NCI-H1417 treated with DMSO at 0.1 percent for 48 hours (cell line): ENCODE measurements at regions not wholly inside any gene's neighbourhood (a gene's known extent, or its start where the extent isn't known, plus 50 kb on each side); places are given as distances from the start of the nearest gene placed in this dataset.
"Not testable (repeated sequence)": the region's sequence is repeated elsewhere in the genome, so short reads cannot be mapped to it uniquely, and the experiment has no call there.

ENCODE experiments used
- DNase-seq: peaks from one replicate; lab custom pipeline; 2025; lab: John Stamatoyannopoulos, UW

DNA sequence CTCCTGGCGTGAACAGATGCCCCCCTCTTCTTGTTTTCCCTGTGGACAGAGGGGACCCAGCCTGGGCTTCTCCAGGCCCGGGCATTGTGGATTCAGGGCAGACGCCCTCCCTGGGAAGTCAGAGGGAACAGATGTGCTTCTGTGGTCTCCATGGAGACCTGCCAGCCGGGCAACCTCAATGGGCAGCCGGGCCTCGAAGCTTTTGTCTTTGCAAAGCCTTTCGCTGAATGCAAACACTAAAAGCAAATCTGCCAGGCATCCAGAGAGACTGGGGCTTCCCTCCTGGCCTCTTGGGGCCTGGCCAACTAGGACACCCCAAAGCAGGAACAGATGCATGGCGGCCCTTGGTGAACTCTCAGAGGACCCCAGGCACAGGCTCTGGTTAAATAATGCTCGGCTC, 370.0 kb upstream of the SULF2 start:
- no peak for DNase-seq

DNA sequence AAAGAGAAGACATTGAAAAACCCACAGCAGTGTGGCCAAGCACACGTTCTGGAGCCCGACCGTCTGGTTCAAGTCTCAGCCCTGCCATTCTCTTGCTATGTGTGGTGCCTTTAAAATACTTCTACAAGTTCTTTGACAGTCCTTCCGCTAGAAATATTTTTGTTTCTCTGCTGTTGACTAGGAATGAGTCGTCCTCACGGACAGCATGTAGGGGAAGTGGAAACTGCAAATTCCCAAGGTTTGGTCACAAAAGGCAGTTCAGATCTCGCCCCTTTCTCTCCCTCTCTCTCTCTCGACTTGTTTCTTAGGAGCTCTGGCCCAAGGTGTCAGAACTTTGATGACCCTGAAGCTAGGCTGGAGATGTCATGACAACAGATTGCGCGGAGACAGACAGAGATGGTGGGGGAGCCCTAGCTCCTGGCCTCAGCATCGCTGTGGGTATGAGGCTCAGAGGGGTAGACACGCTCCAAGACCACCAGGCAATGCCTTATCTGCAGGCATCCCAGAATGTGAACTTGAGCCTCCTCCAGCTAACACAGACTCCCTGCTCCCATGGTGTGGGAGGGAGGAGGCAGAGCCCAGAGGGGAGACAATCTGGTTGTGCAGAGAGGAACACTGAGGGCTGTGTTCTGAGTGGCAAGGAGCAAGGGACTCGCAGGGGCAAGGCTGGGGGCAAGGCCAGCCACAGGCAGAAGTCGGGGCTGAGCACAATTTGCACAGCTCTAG, 368.9 kb upstream of the SULF2 start:
- DNase-seq: no peak

- DNase-seq: no peak
Observed at GRCh38 chr20:48153523-48153922, 368.2 kb upstream of the SULF2 start.

DNA sequence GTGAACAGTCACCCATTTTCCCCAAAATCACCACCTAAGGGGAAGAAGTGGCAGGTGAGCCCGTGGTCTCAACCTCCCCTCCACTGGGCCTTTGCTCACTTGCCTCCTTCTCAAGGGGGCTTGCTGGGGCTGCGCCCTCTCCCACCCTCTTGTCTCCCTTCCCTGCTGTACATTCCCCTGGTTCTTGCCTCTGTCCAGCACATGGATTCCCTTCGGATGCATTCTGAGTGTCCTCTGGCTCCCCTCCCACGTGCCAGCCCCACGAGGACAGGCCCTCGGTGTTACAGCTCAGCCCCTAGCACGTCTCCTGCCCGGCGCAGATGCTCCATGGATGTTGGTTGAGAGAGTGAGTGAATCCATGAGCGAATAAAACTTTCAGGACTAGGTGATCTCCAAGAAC, 367.8 kb upstream of the SULF2 start:
- DNase-seq: no peak

- no peak for DNase-seq
Observed at GRCh38 chr20:48150568-48150967, 365.3 kb upstream of the SULF2 start.

DNA sequence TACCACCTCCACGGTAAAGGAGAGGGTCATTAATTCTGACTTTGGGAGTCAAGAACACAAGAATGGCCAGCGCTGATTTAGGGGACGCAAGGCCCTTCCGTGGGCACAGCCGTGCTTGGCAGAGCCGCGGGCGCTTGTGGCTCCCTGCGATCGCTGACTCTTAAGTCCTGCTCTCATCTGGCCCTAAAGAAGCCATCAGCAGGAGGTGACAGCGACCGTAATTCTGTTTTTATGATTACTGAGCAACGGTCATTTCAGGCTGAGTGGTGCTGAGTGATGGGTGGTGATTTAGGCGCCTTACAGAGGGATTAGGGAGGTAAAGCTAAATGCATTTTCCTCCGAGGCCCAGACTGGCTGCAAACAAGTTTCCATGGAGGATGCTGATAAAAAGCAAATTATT, 364.6 kb upstream of the SULF2 start:
- DNase-seq: no peak

DNA sequence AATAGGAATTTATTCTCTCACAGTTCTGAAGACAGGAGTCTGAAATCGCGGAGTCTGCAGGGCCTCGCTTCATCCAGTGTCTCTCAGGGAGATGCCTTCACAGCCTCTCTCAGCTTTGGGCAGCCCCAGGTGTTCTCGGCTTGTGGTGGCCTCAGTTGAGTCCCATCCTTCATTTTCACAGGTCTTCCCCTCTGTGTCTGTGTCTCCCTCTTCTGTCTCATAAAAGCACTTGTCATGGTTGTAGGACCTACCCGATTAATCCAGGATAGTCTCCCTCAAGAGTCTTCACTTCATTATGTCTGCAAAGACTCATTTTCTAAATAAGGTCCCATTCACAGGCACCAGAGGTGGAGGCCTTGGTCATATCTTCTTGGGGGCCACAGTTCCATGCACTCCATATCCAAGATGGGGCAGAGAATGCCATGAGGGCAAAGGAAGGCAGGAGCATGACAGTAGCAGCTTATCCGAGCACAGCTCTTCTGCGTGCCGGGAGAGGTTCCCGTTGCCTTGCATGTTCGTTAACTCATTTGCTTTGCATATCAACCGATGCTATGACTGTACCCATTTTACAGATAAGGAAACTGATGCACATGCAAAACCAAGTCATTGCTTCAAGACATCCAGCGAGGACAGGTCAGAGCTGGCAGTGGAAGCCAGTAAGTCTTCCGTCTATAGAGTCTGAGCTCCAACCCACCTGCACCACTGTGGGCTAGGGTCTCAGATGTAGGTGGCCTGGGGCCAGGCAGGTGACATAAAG, 363.8 kb upstream of the SULF2 start:
- DNase-seq: no peak

DNA sequence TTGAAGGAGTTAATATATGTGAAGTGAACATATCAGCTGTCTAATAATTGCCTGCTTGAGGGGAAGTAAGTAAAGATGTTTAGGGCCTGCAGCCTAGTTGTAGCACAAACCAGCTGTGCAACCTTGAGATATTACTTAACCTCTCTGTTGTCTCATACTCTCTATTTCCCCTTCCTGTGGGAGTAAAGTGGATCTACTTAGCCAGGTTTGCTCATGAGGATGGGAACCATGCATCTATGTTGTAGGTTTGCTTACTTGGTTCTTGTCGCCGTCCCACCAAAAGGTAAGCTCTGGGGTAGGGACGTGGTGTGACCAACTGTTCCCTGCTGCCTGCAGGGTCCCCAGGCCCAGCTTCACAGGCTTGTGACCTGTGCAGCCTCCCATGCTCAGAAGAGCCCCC, 362.7 kb upstream of the SULF2 start:
- DNase-seq: no peak

- DNase-seq: no peak
Observed at GRCh38 chr20:48147311-48147710, 362.0 kb upstream of the SULF2 start.

DNA sequence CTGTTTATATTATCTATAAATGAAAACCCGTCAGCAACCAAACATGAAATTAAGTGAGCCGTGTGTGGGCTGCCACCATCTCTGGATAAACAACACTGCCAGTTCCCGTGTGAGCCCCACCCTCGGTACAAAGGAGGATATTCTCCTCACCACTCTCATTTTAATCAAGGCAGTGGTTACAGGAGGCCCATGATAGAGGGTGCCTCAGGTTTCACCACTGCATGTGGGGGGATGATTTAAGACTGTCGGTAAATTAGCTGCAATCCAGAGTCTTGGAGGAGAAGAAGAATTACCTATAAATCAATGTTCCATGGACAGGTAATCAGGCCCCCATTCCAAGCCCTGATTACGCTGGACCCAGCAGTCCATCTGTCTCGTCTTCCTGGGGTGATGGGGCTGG, 361.6 kb upstream of the SULF2 start:
- DNase-seq: no peak

DNA sequence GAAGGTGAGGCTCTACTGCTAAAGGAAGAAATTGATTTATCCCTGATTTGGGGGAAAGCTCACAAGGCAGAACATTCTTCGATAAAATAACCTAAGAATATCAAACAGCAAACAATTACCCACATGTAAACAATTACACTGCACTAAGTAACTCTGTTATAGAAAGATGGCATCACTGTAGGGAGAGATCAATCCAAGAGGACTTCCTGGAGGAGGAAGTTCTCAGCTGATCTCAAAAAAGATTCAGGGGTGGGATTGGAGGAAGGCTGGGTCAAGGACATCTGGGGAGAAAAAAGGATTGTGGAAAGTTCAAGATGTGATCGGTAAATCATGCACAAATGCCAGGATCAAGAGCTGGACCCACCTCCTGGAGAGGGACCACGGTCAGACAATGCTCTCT, 361.0 kb upstream of the SULF2 start:
- no peak for DNase-seq

GRCh38 chr20:48143435-48144081, 358.3 kb upstream of the SULF2 start:
- DNase-seq: no peak

DNA sequence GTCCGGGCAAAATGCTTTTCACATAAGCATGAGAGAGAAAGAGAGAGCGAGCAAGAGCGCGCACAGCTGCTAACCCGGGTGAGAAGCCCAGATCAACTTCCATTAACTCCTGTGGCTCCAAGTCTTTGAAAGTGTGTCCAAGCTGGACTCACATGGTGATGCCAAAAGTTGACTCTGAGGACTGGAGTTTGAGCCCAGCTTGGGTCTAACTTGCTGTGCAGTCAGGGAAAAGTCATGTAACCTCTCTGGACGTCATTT, 357.2 kb upstream of the SULF2 start:
- no peak for DNase-seq

DNA sequence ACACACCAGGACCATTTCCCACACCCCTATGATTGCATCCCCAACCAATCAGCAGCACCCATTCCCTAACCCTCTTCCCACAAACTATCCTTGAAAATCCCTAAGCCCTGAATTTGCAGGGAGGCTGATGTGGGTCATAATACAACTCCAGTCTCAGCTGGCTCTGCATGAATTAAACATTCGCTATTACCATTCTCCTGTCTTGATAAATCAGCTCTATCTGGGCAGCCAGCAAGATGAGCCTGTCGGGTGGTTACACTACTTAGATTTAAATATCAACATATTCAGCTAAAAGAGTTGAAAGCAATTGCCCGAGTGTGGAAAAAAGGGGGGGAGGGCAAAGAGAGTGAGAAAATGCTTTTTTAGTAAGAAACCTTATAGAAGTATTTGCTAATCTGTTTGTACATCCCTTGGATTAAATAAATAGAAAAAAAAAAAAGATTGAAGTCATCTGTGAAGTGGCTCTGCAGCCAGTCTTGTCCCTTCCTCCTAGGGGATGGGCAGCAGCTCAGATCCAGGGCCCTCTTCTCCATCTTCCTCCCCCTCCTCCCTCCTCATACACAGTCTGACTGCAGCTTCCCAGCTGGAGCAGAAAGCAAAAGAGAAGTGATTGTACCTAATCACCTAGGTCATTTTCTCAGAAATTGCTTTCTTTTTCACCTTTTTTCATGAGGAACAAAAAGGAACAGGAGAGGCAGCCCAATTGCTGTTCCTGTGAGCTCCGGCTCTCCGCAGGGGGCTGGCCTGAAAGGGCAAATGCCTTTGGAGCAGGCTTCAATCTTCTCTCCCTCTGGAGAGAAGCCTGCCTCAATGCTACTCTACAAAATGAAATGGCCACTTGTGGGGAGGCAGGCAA, 356.6 kb upstream of the SULF2 start:
- DNase-seq: no peak

- no peak for DNase-seq
Observed at GRCh38 chr20:48139262-48140041, 354.2 kb upstream of the SULF2 start.

DNA sequence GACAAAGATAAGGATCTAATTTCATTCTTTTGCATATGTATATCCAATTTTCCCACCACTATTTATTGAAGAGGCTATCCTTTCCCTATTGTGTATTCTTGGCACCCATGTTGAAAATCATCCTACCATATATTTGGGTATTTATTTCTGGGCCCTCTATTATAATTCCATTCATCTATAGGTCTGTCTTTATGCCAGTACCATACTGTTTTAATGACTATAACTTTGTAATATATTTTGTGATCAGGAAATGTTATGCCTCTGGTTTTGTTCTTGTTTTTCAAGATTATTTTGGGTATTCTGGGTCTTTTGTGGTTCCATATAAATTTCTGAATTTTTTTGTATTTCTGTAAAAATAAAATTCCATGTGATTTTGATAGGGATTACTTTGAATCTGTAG, 347.6 kb upstream of the SULF2 start:
- DNase-seq: no peak

GRCh38 chr20:48131581-48131980, 346.3 kb upstream of the SULF2 start:
- no peak for DNase-seq

GRCh38 chr20:48129345-48129942, 344.2 kb upstream of the SULF2 start:
- DNase-seq: no peak

GRCh38 chr20:48128436-48128835, 343.2 kb upstream of the SULF2 start:
- DNase-seq: no peak

DNA sequence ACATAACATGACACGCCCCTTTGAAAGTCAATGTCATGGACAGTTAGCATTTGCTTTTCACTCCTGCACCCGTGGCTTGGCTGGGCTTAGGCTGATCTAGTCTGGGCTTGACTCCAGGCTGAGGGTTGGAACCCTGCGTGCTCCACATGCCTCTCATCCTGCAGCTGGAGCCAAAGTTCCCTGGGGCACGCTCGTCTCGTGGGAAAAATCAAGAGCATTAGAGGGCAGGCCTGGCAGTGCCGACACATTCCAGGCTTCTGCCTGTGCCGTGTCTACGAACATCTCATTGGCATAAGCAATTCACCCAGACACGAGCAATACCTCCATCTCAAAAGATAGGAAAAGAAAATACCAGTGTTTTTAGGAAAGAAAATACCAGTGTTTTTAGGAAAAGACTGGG, 342.7 kb upstream of the SULF2 start:
- not testable (repeated sequence) for DNase-seq

DNA sequence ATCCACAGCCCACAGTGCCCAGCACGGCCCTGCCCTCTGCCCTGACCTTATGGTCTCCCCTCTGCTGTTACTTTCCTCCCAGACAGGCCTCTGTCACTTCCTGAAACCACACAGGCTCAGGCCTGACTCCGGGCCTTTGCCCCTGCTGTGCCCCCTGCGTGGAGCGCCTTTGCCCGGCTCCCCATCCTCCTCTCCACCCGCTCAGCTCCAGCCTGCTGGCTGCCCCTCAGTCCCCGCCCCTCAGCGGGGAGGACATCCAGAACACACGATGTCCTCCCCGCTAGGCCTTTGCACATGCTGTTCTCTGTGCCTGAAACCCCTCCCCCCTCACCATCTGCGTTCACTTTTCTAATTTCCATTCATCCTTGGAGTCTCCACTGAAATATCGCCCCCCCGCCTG, 341.9 kb upstream of the SULF2 start:
- not testable (repeated sequence) for DNase-seq
